Neural cell (in vitro differentiated cells): ENCODE measurements at regions not wholly inside any gene's neighbourhood (a gene's known extent, or its start where the extent isn't known, plus 50 kb on each side); places are given as distances from the start of the nearest gene placed in this dataset.

Experiments used
- CTCF ChIP-seq: fragments of 450-650 bp; IDR thresholded peaks from 2 replicates; pipeline ENCODE4 v1.5.1; 2014; ENCODE audit warnings: antibody characterized with exemption, mild to moderate bottlenecking, moderate library complexity; ENCODE audit not compliant: poor library complexity, severe bottlenecking
- EZH2 ChIP-seq: fragments of 200-600, 300-800 bp; shearing (Covaris generic), sonication (generic); IDR thresholded peaks from 2 replicates; pipeline ENCODE4 v1.6.1; 2014; ENCODE audit warnings: antibody characterized with exemption, low read length, borderline replicate concordance, mild to moderate bottlenecking; ENCODE audit not compliant: insufficient read depth, poor library complexity, severe bottlenecking
- MXI1 ChIP-seq: fragments of 450-650 bp; conservative IDR thresholded peaks from 2 replicates; pipeline ENCODE4 v1.6.1; 2014; ENCODE audit warnings: antibody characterized with exemption, mild to moderate bottlenecking; ENCODE audit not compliant: poor library complexity, severe bottlenecking
- POLR2AphosphoS5 ChIP-seq: IDR thresholded peaks from 2 replicates; pipeline ENCODE4 v1.6.1; 2012
- RAD21 ChIP-seq: fragments of 450-650 bp; conservative IDR thresholded peaks from 2 replicates; pipeline ENCODE4 v1.6.1; 2014; ENCODE audit warnings: antibody characterized with exemption, mild to moderate bottlenecking, moderate library complexity
- REST ChIP-seq: IDR thresholded peaks from 2 replicates; pipeline ENCODE4 v1.6.1; 2012; ENCODE audit warnings: borderline replicate concordance
- TAF1 ChIP-seq: IDR thresholded peaks from 2 replicates; pipeline ENCODE4 v1.6.1; 2012; ENCODE audit warnings: low read depth

DNA sequence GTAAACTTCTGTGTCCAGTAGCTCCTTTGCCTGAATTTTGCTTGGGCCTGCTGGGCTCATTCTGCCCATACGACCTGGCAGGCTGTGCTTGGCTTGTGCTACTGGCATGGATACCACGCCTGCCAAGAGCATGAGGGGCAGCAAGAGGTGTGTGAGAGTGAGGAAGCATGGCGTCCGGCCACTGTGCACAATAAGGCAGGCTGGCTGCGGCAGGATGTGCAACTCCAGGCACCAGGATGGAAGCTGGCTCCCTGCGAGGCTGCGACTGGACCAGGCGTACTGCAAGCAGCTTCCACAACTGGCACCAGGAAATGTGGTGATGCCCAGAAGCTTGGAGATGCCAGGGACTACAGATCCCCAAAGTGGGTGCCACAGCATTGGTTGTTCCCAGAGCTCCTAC lies 709.3 kb downstream of the PCDH18 start:
- TF ChIP-seq CTCF (no peak), EZH2 (no peak), RAD21 (no peak), POLR2AphosphoS5 (no peak), REST (no peak), TAF1 (no peak), MXI1 (no peak)
